ENCODE measurements at regions not wholly inside any gene's neighbourhood (a gene's known extent, or its start where the extent isn't known, plus 50 kb on each side); places are given as distances from the start of the nearest gene placed in this dataset.

DNA sequence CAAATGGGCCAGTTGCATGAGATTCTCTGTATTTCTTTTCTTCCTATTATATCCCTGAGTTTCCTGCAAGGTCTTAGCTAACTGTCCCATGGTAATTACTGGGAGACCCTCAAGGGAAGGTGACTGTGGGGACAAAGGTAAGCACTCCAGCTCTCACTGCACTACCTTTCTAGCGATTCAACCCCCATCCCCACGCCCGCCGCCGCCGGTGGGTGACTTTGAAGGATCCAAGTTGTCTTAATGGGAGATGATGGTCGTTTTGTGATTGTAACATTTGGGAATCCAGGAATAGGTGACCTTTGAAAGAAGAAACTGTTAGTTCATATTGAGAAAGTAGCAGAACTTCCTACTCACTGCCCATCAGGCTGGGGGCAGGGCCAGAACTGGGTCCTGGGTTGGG is 265.5 kb downstream of the LRFN2 start:
- no peak overlapping the region for H3K4me3 ChIP-seq (ENCODE audit: insufficient read depth, low read depth, low read length)
- H3K14ac ChIP-seq (replicated peaks; ENCODE audit: low read depth, low read length): no peak overlapping the region
- no peaks in the 10 kb centered on the region for H4K20me1 ChIP-seq (ENCODE audit: insufficient read depth, low read length)
- intact Hi-C loops (cut with micrococcal nuclease): no loop called here
- no peak overlapping the region for H2BK20ac ChIP-seq (ENCODE audit: low read depth, low read length)
- TF ChIP-seq POLR2A (IDR thresholded peaks at IDR 0.05; ENCODE audit: low read depth, low read length) (no peak), RAD21 (IDR thresholded peaks at IDR 0.05; ENCODE audit: low read length) (no peak), SMC3 (IDR thresholded peaks at IDR 0.05; ENCODE audit: low read depth, low read length) (no peak)
- TF ChIP-seq, protein P1, sequence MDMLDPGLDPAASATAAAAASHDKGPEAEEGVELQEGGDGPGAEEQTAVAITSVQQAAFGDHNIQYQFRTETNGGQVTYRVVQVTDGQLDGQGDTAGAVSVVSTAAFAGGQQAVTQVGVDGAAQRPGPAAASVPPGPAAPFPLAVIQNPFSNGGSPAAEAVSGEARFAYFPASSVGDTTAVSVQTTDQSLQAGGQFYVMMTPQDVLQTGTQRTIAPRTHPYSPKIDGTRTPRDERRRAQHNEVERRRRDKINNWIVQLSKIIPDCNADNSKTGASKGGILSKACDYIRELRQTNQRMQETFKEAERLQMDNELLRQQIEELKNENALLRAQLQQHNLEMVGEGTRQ (IDR thresholded peaks at IDR 0.05; ENCODE audit: low read depth, low read length): no peak
- TF ChIP-seq, protein P2, sequence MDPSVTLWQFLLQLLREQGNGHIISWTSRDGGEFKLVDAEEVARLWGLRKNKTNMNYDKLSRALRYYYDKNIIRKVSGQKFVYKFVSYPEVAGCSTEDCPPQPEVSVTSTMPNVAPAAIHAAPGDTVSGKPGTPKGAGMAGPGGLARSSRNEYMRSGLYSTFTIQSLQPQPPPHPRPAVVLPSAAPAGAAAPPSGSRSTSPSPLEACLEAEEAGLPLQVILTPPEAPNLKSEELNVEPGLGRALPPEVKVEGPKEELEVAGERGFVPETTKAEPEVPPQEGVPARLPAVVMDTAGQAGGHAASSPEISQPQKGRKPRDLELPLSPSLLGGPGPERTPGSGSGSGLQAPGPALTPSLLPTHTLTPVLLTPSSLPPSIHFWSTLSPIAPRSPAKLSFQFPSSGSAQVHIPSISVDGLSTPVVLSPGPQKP (IDR thresholded peaks at IDR 0.05; ENCODE audit: borderline replicate concordance, low read depth, low read length): no peak
- in situ Hi-C loops (cut with MboI; ENCODE audit: low sequenced_read_pairs): no loop called here
- H3K27me3 ChIP-seq (ENCODE audit: control insufficient read depth, insufficient read depth, low read length): peaks cover 1% of the 10 kb centered on the region; the same call in 1 of the 2 replicates
- H2BK5ac ChIP-seq (ENCODE audit: low read depth, low read length, poor library complexity, severe bottlenecking): no peak overlapping the region
- WGBS, 2 experiments (ENCODE audit: extremely low coverage in 2 of 2, insufficient read length in 1 of 2): no CpG with 5 or more reads among the region's 7 CpGs
- CTCF ChIA-PET: no interaction called here
- H3K4me2 ChIP-seq (ENCODE audit: low read depth, low read length): no peak overlapping the region
- H3K27ac ChIP-seq (ENCODE audit: insufficient read depth, low read length): no peak overlapping the region
- no peak overlapping the region for H3K56ac ChIP-seq (ENCODE audit: extremely low read depth, insufficient read depth, low read length)
- no peak overlapping the region for H3K23ac ChIP-seq (ENCODE audit: low read depth, low read length)
- ATAC-seq (ENCODE audit: low read depth): no peak
- no peak for DNase-seq
- no peak overlapping the region for H2BK15ac ChIP-seq (ENCODE audit: low read depth, low read length)
- no TSS peak for BruUV-seq (replicated peaks)
- H3K36me3 ChIP-seq (ENCODE audit: control insufficient read depth, insufficient read depth, low read length): no peaks in the 10 kb centered on the region
- no peaks in the 10 kb centered on the region for H3K9me1 ChIP-seq (ENCODE audit: insufficient read depth, low read length)
- POLR2A ChIA-PET (ENCODE audit: unreplicated experiment): no interaction called here
- H3K9me3 ChIP-seq (ENCODE audit: control insufficient read depth, insufficient read depth, low read length): no peaks in the 10 kb centered on the region
- no peak overlapping the region for H3K4ac ChIP-seq (ENCODE audit: low read depth, low read length)
- no peaks in the 10 kb centered on the region for H3K4me1 ChIP-seq (ENCODE audit: control insufficient read depth, insufficient read depth, low read length)
- no peak overlapping the region for H4K91ac ChIP-seq (ENCODE audit: insufficient read depth, low read depth, low read length)
- no peak overlapping the region for H2AK5ac ChIP-seq (ENCODE audit: low read depth, low read length)
- H3K9ac ChIP-seq (ENCODE audit: low read depth, low read length): no peak overlapping the region
- dilution Hi-C loops (cut with HindIII; ENCODE audit: low sequenced_read_pairs, unreplicated experiment): no loop called here
- H2BK120ac ChIP-seq (ENCODE audit: low read depth, low read length): no peak overlapping the region
- no peak overlapping the region for H4K8ac ChIP-seq (ENCODE audit: low read depth in 2 of 2, low read length in 2 of 2)
- H3K79me1 ChIP-seq (ENCODE audit: low read depth in 1 of 2, low read length in 2 of 2): no peaks in the 10 kb centered on the region
- H4K5ac ChIP-seq (ENCODE audit: low read depth, low read length): no peak overlapping the region
- H2AK9ac ChIP-seq (replicated peaks; ENCODE audit: low read depth, low read length, poor library complexity): no peak overlapping the region
- H2AFZ ChIP-seq (replicated peaks; ENCODE audit: low read length, poor library complexity): no peak overlapping the region
- H3K18ac ChIP-seq (ENCODE audit: low read depth, low read length): no peak overlapping the region

Data from IMR-90 (cell line).